ENCODE measurements at regions not wholly inside any gene's neighbourhood (a gene's known extent, or its start where the extent isn't known, plus 50 kb on each side); places are given as distances from the start of the nearest gene placed in this dataset.

- TF ChIP-seq POLR2A (IDR thresholded peaks at IDR 0.05) = no peak
- TF ChIP-seq, protein P1, sequence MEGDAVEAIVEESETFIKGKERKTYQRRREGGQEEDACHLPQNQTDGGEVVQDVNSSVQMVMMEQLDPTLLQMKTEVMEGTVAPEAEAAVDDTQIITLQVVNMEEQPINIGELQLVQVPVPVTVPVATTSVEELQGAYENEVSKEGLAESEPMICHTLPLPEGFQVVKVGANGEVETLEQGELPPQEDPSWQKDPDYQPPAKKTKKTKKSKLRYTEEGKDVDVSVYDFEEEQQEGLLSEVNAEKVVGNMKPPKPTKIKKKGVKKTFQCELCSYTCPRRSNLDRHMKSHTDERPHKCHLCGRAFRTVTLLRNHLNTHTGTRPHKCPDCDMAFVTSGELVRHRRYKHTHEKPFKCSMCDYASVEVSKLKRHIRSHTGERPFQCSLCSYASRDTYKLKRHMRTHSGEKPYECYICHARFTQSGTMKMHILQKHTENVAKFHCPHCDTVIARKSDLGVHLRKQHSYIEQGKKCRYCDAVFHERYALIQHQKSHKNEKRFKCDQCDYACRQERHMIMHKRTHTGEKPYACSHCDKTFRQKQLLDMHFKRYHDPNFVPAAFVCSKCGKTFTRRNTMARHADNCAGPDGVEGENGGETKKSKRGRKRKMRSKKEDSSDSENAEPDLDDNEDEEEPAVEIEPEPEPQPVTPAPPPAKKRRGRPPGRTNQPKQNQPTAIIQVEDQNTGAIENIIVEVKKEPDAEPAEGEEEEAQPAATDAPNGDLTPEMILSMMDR (IDR thresholded peaks at IDR 0.05) = no peak
These were observed 78.4 kb upstream of the NUDT4 start for GRCh38 chr12:93299262-93299846.

Measured in ovary (tissue), 3 donors.